Hepatocyte (in vitro differentiated cells): ENCODE measurements at regions not wholly inside any gene's neighbourhood (a gene's known extent, or its start where the extent isn't known, plus 50 kb on each side); places are given as distances from the start of the nearest gene placed in this dataset.

Experiments used
- DNase-seq: peaks from one replicate; pipeline ENCODE4 v3.0.0-alpha.2; 2016; ENCODE audit warnings: low spot score
- H2AFZ ChIP-seq: fragments of 200-600 bp; sonication (generic); 2 replicates; pipeline ENCODE4 v1.6.0; 2016; ENCODE audit warnings: antibody characterized with exemption, mild to moderate bottlenecking
- H3K27ac ChIP-seq: fragments of 200-600 bp; sonication (generic); 2 replicates; pipeline ENCODE4 v1.5.1; 2016; ENCODE audit warnings: mild to moderate bottlenecking
- H3K27me3 ChIP-seq: fragments of 200-600 bp; sonication (generic); 2 replicates; pipeline ENCODE4 v1.6.1; 2016
- H3K36me3 ChIP-seq: fragments of 200-600 bp; sonication (generic); replicated peaks from 2 replicates; pipeline ENCODE4 v1.5.1; 2016; ENCODE audit warnings: low read depth; ENCODE audit not compliant: insufficient read depth
- H3K4me1 ChIP-seq: fragments of 200-600 bp; sonication (generic); 2 replicates; pipeline ENCODE4 v1.5.1; 2016; ENCODE audit warnings: mild to moderate bottlenecking, moderate library complexity; ENCODE audit not compliant: insufficient read depth
- H3K4me2 ChIP-seq: fragments of 200-600 bp; sonication (generic); 2 replicates; pipeline ENCODE4 v1.6.0; 2016
- H3K4me3 ChIP-seq: fragments of 200-600 bp; sonication (generic); 2 replicates; pipeline ENCODE4 v1.5.1; 2016; ENCODE audit warnings: mild to moderate bottlenecking
- H3K79me2 ChIP-seq: fragments of 200-600 bp; sonication (generic); 2 replicates; pipeline ENCODE4 v1.6.0; 2017; ENCODE audit warnings: mild to moderate bottlenecking
- H3K9me2 ChIP-seq: fragments of 200-600 bp; sonication (generic); replicated peaks from 2 replicates; pipeline ENCODE4 v1.6.0; 2017; ENCODE audit warnings: mild to moderate bottlenecking; ENCODE audit not compliant: insufficient read depth
- H3K9me3 ChIP-seq: fragments of 200-600 bp; sonication (generic); 2 replicates; pipeline ENCODE4 v1.5.1; 2016; ENCODE audit warnings: low read depth, mild to moderate bottlenecking
- H4K20me1 ChIP-seq: fragments of 200-600 bp; sonication (generic); 2 replicates; pipeline ENCODE4 v1.6.0; 2016; ENCODE audit warnings: mild to moderate bottlenecking; ENCODE audit not compliant: insufficient read depth, poor library complexity, severe bottlenecking
- EZH2 ChIP-seq: fragments of 200-600 bp; sonication (generic); IDR thresholded peaks from 2 replicates; pipeline ENCODE4 v1.6.1; 2016; ENCODE audit warnings: antibody characterized with exemption, mild to moderate bottlenecking, borderline replicate concordance
- EZH2phosphoT487 ChIP-seq: fragments of 200-600 bp; sonication (generic); IDR thresholded peaks from one replicate; pipeline ENCODE4 v1.6.1; 2018; ENCODE audit warnings: antibody characterized with exemption, mild to moderate bottlenecking, low read depth, moderate library complexity; ENCODE audit not compliant: unreplicated experiment, severe bottlenecking
- WGBS: methylation state at CpG from one replicate; pipeline ENCODE4 v1.1.6; 2016; ENCODE audit warnings: low lambda C conversion rate; ENCODE audit errors: missing lambda C conversion rate; 5-methylcytosine and 5-hydroxymethylcytosine counted together
- TF ChIP-seq, protein P1 (sequence below): fragments of 200-600 bp; sonication (generic); IDR thresholded peaks from 2 replicates; pipeline ENCODE4 v1.5.1; 2016; ENCODE audit warnings: antibody characterized with exemption, mild to moderate bottlenecking; ENCODE audit not compliant: poor library complexity

DNA sequence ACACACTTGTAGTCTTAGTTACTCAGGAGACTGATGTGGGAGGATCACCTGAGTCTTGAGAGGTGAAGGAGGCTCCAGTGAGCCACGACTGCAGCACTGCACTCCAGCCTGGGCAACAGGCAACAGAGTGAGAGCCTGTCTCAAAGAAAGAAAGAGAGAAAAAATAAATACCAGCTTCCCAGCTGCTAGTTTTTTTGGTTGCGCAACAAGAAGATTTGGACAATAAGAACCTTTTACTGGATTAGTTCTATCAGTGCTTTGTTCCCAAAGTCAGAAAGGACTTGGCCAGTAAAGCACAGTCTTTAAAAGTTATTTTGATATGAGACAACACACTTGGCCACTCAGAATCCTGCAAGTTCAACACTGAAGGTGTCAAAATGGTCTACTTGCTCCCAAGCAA lies 768.1 kb upstream of the LRFN5 start:
- Histone ChIP-seq H3K4me3 (no peak overlapping the region), H3K27ac (no peak overlapping the region), H3K9me2 (no peaks in the 10 kb centered on the region), H2AFZ (no peak overlapping the region), H3K36me3 (no peaks in the 10 kb centered on the region), H3K9me3 (no peaks in the 10 kb centered on the region), H3K4me1 (no peaks in the 10 kb centered on the region), H4K20me1 (no peaks in the 10 kb centered on the region), H3K4me2 (no peak overlapping the region), H3K79me2 (no peaks in the 10 kb centered on the region), H3K27me3 (no peaks in the 10 kb centered on the region)
- WGBS: 94% methylated on average over 2 of the region's 2 CpGs
- no peak for DNase-seq
- TF ChIP-seq EZH2 (no peak), EZH2phosphoT487 (no peak)
- TF ChIP-seq, protein P1, sequence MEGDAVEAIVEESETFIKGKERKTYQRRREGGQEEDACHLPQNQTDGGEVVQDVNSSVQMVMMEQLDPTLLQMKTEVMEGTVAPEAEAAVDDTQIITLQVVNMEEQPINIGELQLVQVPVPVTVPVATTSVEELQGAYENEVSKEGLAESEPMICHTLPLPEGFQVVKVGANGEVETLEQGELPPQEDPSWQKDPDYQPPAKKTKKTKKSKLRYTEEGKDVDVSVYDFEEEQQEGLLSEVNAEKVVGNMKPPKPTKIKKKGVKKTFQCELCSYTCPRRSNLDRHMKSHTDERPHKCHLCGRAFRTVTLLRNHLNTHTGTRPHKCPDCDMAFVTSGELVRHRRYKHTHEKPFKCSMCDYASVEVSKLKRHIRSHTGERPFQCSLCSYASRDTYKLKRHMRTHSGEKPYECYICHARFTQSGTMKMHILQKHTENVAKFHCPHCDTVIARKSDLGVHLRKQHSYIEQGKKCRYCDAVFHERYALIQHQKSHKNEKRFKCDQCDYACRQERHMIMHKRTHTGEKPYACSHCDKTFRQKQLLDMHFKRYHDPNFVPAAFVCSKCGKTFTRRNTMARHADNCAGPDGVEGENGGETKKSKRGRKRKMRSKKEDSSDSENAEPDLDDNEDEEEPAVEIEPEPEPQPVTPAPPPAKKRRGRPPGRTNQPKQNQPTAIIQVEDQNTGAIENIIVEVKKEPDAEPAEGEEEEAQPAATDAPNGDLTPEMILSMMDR: no peak

DNA sequence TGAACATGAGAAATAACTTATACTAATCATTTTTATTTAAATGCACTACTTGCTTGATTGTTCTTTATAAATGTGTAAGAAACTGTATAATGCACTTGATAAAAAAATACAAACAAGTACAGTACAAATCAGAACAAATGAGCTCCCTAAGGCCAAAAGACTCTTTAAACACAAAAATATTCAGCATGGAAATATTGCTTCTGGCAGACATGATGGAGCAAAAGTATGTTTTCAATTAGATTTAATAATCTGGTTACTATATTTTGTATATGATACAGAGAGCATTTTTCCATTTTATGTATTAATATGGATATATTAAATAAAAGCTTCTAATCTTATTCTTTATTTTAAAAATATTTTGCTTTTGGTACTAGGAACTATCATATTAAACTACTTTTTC lies 800.2 kb upstream of the LRFN5 start:
- Histone ChIP-seq H3K9me2 (no peaks in the 10 kb centered on the region), H3K79me2 (no peaks in the 10 kb centered on the region), H3K9me3 (no peaks in the 10 kb centered on the region), H3K27ac (no peak overlapping the region), H3K4me1 (no peaks in the 10 kb centered on the region), H4K20me1 (no peaks in the 10 kb centered on the region), H3K36me3 (no peaks in the 10 kb centered on the region), H3K4me3 (no peak overlapping the region), H3K4me2 (no peak overlapping the region), H3K27me3 (no peaks in the 10 kb centered on the region), H2AFZ (no peak overlapping the region)
- TF ChIP-seq EZH2phosphoT487 (no peak), EZH2 (no peak)
- TF ChIP-seq, protein P1: no peak
- DNase-seq: no peak

DNA sequence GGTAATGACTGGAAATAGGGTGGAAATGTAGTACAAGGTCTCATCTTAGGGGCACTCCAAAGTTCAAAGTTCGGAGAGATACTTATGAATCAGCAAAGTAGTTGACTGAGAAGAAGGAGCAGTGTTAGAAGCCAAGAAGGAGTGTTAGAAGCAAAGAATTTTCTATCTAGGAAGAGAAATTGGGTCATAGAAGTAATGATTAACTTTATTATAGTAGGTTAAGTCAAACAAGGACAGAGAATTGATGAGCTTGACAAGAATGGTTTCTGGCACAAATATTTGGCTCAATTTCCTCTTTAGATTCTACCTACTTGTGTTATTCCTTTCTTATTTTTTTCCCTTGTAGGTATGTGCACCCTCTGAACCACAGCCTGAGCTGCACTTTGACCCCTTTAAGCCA lies 810.5 kb upstream of the LRFN5 start:
- Histone ChIP-seq H3K27me3 (no peaks in the 10 kb centered on the region), H3K9me3 (no peaks in the 10 kb centered on the region), H3K79me2 (no peaks in the 10 kb centered on the region), H3K27ac (no peak overlapping the region), H3K4me1 (no peaks in the 10 kb centered on the region), H3K4me2 (no peak overlapping the region), H3K9me2 (no peaks in the 10 kb centered on the region), H3K4me3 (no peak overlapping the region), H4K20me1 (no peaks in the 10 kb centered on the region), H2AFZ (no peak overlapping the region), H3K36me3 (no peaks in the 10 kb centered on the region)
- peak; percentile 5 for DNase-seq
- WGBS: 84% methylated on average over 1 of the region's 1 CpG
- TF ChIP-seq, protein P1: no peak
- TF ChIP-seq EZH2phosphoT487: no peak
- no peak for TF ChIP-seq EZH2

DNA sequence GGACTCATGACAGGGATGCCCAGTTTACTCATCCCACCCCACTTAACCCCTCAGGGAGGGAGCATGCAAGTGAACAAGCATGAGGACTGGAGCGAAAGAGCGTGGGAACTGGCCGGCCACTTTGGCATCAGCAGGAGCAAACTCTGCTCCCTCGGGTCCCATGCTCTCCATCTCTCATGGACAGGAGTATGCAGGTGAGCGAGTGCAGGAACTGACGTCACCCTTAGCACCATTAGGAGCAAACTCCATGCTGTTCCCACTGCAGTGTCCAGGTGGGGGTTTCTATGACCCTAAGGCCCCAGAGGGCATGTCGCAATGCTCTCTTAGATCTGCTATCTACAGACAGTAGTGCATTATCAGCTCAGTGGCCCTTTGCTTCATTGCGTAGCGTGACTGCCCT lies 821.8 kb upstream of the LRFN5 start:
- Histone ChIP-seq H3K27ac (no peak overlapping the region), H3K79me2 (no peaks in the 10 kb centered on the region), H3K4me2 (no peak overlapping the region), H3K9me2 (no peaks in the 10 kb centered on the region), H3K4me1 (no peaks in the 10 kb centered on the region), H2AFZ (no peak overlapping the region), H3K27me3 (no peaks in the 10 kb centered on the region), H4K20me1 (no peaks in the 10 kb centered on the region), H3K9me3 (no peaks in the 10 kb centered on the region), H3K4me3 (no peak overlapping the region), H3K36me3 (no peaks in the 10 kb centered on the region)
- TF ChIP-seq EZH2phosphoT487 (no peak), EZH2 (no peak)
- TF ChIP-seq, protein P1: no peak
- no peak for DNase-seq
- 92% methylated on average over 9 of the region's 9 CpGs for WGBS
